SU-DHL-6 (cell line): ENCODE measurements at regions not wholly inside any gene's neighbourhood (a gene's known extent, or its start where the extent isn't known, plus 50 kb on each side); places are given as distances from the start of the nearest gene placed in this dataset.

ENCODE experiments used
- EZH2phosphoT487 ChIP-seq: fragments of 200-600 bp; sonication (generic), shearing (Covaris generic); conservative IDR thresholded peaks from 2 replicates; pipeline ENCODE4 v1.6.1; 2018; ENCODE audit warnings: mild to moderate bottlenecking, antibody characterized with exemption, low read length, moderate library complexity, mixed read lengths
- TF ChIP-seq, protein P1 (sequence below): fragments of 200-600 bp; sonication (generic); IDR thresholded peaks from one replicate; pipeline ENCODE4 v1.5.1; 2017; ENCODE audit warnings: antibody characterized with exemption, mild to moderate bottlenecking, low read length, moderate library complexity; ENCODE audit not compliant: insufficient read depth, poor library complexity, severe bottlenecking

DNA sequence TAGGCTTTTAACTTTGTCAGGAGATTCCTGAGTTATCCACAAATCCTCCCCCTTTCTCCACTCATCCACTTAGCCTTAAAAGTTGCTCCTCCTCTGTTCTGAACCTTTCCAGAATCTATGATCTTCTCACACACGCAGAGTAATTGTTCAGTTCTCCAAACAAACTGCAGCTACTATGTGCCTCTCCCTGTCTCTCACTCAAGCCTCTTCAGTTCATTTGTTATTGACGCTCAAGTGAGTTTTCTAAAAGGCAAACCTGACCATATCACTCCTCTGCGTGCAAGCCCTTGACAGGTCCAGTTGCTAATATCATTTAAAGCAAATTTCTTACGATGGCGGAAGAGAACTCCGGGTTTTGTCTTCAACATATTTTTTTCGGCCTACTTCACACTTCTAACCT lies 1169.7 kb upstream of the TENM4 start:
- TF ChIP-seq, protein P1, sequence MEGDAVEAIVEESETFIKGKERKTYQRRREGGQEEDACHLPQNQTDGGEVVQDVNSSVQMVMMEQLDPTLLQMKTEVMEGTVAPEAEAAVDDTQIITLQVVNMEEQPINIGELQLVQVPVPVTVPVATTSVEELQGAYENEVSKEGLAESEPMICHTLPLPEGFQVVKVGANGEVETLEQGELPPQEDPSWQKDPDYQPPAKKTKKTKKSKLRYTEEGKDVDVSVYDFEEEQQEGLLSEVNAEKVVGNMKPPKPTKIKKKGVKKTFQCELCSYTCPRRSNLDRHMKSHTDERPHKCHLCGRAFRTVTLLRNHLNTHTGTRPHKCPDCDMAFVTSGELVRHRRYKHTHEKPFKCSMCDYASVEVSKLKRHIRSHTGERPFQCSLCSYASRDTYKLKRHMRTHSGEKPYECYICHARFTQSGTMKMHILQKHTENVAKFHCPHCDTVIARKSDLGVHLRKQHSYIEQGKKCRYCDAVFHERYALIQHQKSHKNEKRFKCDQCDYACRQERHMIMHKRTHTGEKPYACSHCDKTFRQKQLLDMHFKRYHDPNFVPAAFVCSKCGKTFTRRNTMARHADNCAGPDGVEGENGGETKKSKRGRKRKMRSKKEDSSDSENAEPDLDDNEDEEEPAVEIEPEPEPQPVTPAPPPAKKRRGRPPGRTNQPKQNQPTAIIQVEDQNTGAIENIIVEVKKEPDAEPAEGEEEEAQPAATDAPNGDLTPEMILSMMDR, result no peak
- no peak for TF ChIP-seq EZH2phosphoT487
